LNCAP (cell line): ENCODE measurements at regions not wholly inside any gene's neighbourhood (a gene's known extent, or its start where the extent isn't known, plus 50 kb on each side); places are given as distances from the start of the nearest gene placed in this dataset.

Source experiments
- TF ChIP-seq, protein P1 (sequence below): fragments of 450-650 bp; IDR thresholded peaks from 2 replicates; pipeline ENCODE4 v1.5.1; 2017; ENCODE audit warnings: mild to moderate bottlenecking

GRCh38 chr1:5765997-5766913, 226.0 kb downstream of the NPHP4 start:
- TF ChIP-seq, protein P1, sequence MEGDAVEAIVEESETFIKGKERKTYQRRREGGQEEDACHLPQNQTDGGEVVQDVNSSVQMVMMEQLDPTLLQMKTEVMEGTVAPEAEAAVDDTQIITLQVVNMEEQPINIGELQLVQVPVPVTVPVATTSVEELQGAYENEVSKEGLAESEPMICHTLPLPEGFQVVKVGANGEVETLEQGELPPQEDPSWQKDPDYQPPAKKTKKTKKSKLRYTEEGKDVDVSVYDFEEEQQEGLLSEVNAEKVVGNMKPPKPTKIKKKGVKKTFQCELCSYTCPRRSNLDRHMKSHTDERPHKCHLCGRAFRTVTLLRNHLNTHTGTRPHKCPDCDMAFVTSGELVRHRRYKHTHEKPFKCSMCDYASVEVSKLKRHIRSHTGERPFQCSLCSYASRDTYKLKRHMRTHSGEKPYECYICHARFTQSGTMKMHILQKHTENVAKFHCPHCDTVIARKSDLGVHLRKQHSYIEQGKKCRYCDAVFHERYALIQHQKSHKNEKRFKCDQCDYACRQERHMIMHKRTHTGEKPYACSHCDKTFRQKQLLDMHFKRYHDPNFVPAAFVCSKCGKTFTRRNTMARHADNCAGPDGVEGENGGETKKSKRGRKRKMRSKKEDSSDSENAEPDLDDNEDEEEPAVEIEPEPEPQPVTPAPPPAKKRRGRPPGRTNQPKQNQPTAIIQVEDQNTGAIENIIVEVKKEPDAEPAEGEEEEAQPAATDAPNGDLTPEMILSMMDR: no peak

DNA sequence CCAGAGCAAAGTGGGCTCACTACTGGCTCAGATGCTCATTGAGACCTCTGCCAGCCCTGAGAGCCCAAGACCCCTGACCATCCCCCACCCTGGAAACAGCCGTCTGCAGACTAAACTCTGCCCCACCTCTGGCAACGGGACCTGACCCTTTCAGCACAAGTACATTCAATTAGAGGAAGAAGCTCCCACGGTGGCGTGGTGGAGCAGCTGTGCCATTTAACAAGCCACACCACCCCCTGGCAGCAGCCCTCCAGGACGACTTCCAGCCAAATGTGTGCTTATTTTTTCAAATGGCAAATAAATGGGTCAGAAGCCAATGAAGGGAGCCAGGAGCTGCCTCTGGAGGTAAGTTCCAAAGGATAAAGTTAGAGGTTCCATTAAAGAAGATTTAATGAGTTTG, 226.7 kb downstream of the NPHP4 start:
- TF ChIP-seq, protein P1: no peak

DNA sequence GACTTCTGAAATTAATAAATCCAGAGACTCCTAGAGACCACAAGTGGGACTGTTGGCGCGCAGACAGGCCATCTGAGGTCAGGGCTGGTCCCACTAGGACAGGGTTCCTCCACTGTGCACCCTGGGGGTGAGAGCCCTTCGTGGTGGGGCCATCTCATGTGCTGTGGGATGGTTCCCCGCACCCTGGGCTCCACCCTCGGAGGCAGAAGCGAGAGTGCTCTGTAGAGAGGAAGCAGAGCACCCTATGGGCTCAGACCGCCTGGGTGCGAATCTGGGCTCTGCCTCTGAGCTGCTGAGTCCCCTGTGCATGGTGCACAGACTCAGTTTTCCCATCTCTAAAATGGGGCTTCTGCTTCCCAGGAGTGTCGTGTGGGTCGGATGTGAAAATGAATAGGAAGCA, 227.3 kb downstream of the NPHP4 start:
- TF ChIP-seq, protein P1: no peak

GRCh38 chr1:5764464-5764863, 227.8 kb downstream of the NPHP4 start:
- TF ChIP-seq, protein P1: no peak

GRCh38 chr1:5763696-5764370, 228.4 kb downstream of the NPHP4 start:
- TF ChIP-seq, protein P1: no peak

- TF ChIP-seq, protein P1: no peak
Observed at GRCh38 chr1:5758859-5759578, 233.2 kb downstream of the NPHP4 start.
